C4-2B (cell line): ENCODE measurements at regions not wholly inside any gene's neighbourhood (a gene's known extent, or its start where the extent isn't known, plus 50 kb on each side); places are given as distances from the start of the nearest gene placed in this dataset.

Source experiments
- ZFX ChIP-seq: fragments of 450-650 bp; IDR thresholded peaks from 2 replicates; pipeline ENCODE4 v1.6.1; 2017
- TF ChIP-seq, protein P1 (sequence below): fragments of 450-650 bp; conservative IDR thresholded peaks from 2 replicates; pipeline ENCODE4 v1.5.1; 2017; ENCODE audit warnings: mild to moderate bottlenecking

DNA sequence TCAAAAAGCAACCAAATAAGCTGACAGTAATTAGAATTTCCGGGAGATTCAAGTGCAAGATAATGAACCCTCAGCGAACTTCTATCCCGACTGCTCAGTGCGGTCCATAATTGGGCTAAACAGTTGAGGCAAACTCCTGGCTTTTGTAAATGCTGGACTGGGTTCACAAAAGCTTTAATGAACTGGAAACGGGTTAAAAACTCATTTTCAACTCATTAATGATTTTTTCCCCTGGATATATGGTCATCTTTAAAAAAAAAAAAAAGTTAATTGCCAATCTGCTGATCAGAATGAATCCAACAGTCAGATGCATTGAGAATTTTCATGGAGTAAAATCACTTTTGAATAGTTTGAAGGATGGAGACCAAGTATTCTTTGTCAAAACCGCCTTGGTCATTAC is 79.5 kb upstream of the WWC1 start:
- TF ChIP-seq, protein P1, sequence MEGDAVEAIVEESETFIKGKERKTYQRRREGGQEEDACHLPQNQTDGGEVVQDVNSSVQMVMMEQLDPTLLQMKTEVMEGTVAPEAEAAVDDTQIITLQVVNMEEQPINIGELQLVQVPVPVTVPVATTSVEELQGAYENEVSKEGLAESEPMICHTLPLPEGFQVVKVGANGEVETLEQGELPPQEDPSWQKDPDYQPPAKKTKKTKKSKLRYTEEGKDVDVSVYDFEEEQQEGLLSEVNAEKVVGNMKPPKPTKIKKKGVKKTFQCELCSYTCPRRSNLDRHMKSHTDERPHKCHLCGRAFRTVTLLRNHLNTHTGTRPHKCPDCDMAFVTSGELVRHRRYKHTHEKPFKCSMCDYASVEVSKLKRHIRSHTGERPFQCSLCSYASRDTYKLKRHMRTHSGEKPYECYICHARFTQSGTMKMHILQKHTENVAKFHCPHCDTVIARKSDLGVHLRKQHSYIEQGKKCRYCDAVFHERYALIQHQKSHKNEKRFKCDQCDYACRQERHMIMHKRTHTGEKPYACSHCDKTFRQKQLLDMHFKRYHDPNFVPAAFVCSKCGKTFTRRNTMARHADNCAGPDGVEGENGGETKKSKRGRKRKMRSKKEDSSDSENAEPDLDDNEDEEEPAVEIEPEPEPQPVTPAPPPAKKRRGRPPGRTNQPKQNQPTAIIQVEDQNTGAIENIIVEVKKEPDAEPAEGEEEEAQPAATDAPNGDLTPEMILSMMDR: no peak
- no peak for TF ChIP-seq ZFX
